Neural progenitor cell (in vitro differentiated cells): ENCODE measurements at regions not wholly inside any gene's neighbourhood (a gene's known extent, or its start where the extent isn't known, plus 50 kb on each side); places are given as distances from the start of the nearest gene placed in this dataset.

Experiments
- DNase-seq: peaks from one replicate; pipeline ENCODE4 v3.0.0-alpha.2; 2016; ENCODE audit warnings: low spot score
- H2AFZ ChIP-seq: fragments of 200-600 bp; sonication (generic); replicated peaks from 2 replicates; pipeline ENCODE4 v1.6.1; 2016; ENCODE audit warnings: antibody characterized with exemption
- H3F3A ChIP-seq: fragments of 200-600 bp; sonication (generic); 2 replicates; pipeline ENCODE4 v1.6.1; 2016; ENCODE audit warnings: antibody characterized with exemption, low read depth
- H3K27ac ChIP-seq: fragments of 200-600 bp; sonication (generic); 2 replicates; pipeline ENCODE4 v1.5.1; 2016; ENCODE audit warnings: mild to moderate bottlenecking
- H3K27me3 ChIP-seq: fragments of 200-600 bp; sonication (generic); 2 replicates; pipeline ENCODE4 v1.6.1; 2016; ENCODE audit warnings: mild to moderate bottlenecking, moderate library complexity
- H3K36me3 ChIP-seq: fragments of 200-600 bp; sonication (generic); 2 replicates; pipeline ENCODE4 v1.5.1; 2016
- H3K4me1 ChIP-seq: fragments of 200-600 bp; sonication (generic); 2 replicates; pipeline ENCODE4 v1.6.1; 2016; ENCODE audit warnings: mixed run types
- H3K4me2 ChIP-seq: fragments of 200-600 bp; sonication (generic); 2 replicates; pipeline ENCODE4 v1.6.1; 2016
- H3K4me3 ChIP-seq: fragments of 200-600 bp; sonication (generic); 2 replicates; pipeline ENCODE4 v1.5.1; 2016
- H3K79me2 ChIP-seq: fragments of 200-600 bp; sonication (generic); 2 replicates; pipeline ENCODE4 v1.6.1; 2016; ENCODE audit warnings: low read depth
- H3K9ac ChIP-seq: fragments of 200-600 bp; sonication (generic); 2 replicates; pipeline ENCODE4 v1.6.1; 2016
- H3K9me3 ChIP-seq: fragments of 200-600 bp; sonication (generic); 2 replicates; pipeline ENCODE4 v1.5.1; 2016; ENCODE audit warnings: low read depth
- H4K20me1 ChIP-seq: fragments of 200-600 bp; sonication (generic); 2 replicates; pipeline ENCODE4 v1.6.1; 2016; ENCODE audit warnings: low read depth
- H3K27ac Mint-ChIP-seq: 3 replicates; pipeline ENCODE4 v1.8.0; 2021; ENCODE audit warnings: mixed read lengths
- H3K27me3 Mint-ChIP-seq: 2 replicates; pipeline ENCODE4 v1.8.0; 2022; ENCODE audit warnings: low read depth, mild to moderate bottlenecking, inconsistent platforms, moderate library complexity, mixed read lengths; ENCODE audit not compliant: insufficient read depth
- H3K36me3 Mint-ChIP-seq: 3 replicates; pipeline ENCODE4 v1.8.0; 2021; ENCODE audit warnings: mixed read lengths
- H3K4me1 Mint-ChIP-seq: 3 replicates; pipeline ENCODE4 v1.8.0; 2021; ENCODE audit warnings: mixed read lengths
- H3K4me3 Mint-ChIP-seq: 3 replicates; pipeline ENCODE4 v1.8.0; 2021; ENCODE audit warnings: mild to moderate bottlenecking, moderate library complexity, mixed read lengths
- H3K9me3 Mint-ChIP-seq: 3 replicates; pipeline ENCODE4 v1.8.0; 2020; ENCODE audit warnings: mixed read lengths
- CTCF ChIP-seq: fragments of 200-600 bp; sonication (generic); IDR thresholded peaks from 2 replicates; pipeline ENCODE4 v1.5.1; 2017; ENCODE audit warnings: antibody characterized with exemption, mild to moderate bottlenecking
- EZH2 ChIP-seq: fragments of 200-600 bp; sonication (generic); IDR thresholded peaks from 2 replicates; pipeline ENCODE4 v1.6.1; 2017; ENCODE audit warnings: antibody characterized with exemption, mild to moderate bottlenecking, moderate library complexity
- EZH2phosphoT487 ChIP-seq: fragments of 200-600 bp; sonication (generic); IDR thresholded peaks from 2 replicates; pipeline ENCODE4 v1.6.1; 2017; ENCODE audit warnings: antibody characterized with exemption

GRCh38 chr6:4240148-4240547 lies 104.8 kb upstream of the ECI2 start:
- no peak overlapping the region for H3K4me2 ChIP-seq
- H3K9me3 ChIP-seq, result no peaks in the 10 kb centered on the region
- TF ChIP-seq EZH2 (no peak), EZH2phosphoT487 (no peak), CTCF (no peak)
- Mint-ChIP-seq H3K27ac (no peak overlapping the region), H3K4me3 (no peak overlapping the region), H3K36me3 (peaks cover 2% of the 10 kb centered on the region), H3K27me3 (peaks cover 5% of the 10 kb centered on the region), H3K9me3 (peaks cover 20% of the 10 kb centered on the region), H3K4me1 (no peaks in the 10 kb centered on the region)
- no peak for DNase-seq
- no peak overlapping the region for H3K9ac ChIP-seq
- no peaks in the 10 kb centered on the region for H3K27me3 ChIP-seq
- no peaks in the 10 kb centered on the region for H3F3A ChIP-seq
- H3K36me3 ChIP-seq, result no peaks in the 10 kb centered on the region
- no peak overlapping the region for H3K4me3 ChIP-seq
- H2AFZ ChIP-seq, result no peak overlapping the region
- no peaks in the 10 kb centered on the region for H3K79me2 ChIP-seq
- H4K20me1 ChIP-seq, result no peaks in the 10 kb centered on the region
- no peaks in the 10 kb centered on the region for H3K4me1 ChIP-seq
- no peak overlapping the region for H3K27ac ChIP-seq

- Mint-ChIP-seq H3K4me3 (no peak overlapping the region), H3K27ac (no peak overlapping the region), H3K9me3 (peaks cover 12% of the 10 kb centered on the region), H3K4me1 (peaks cover 10% of the 10 kb centered on the region), H3K36me3 (peaks cover 2% of the 10 kb centered on the region), H3K27me3 (no peaks in the 10 kb centered on the region)
- no peaks in the 10 kb centered on the region for H3K36me3 ChIP-seq
- TF ChIP-seq EZH2phosphoT487, result no peak
- peak; percentile 28 for TF ChIP-seq CTCF
- H3F3A ChIP-seq, result no peaks in the 10 kb centered on the region
- no peak overlapping the region for H3K27ac ChIP-seq
- no peaks in the 10 kb centered on the region for H4K20me1 ChIP-seq
- H3K4me1 ChIP-seq, result no peaks in the 10 kb centered on the region
- H3K9me3 ChIP-seq, result no peaks in the 10 kb centered on the region
- DNase-seq, result peak; percentile 50
- peak overlapping the region; percentile 72 for H2AFZ ChIP-seq
- no peak overlapping the region for H3K4me3 ChIP-seq
- no peak overlapping the region for H3K9ac ChIP-seq
- H3K4me2 ChIP-seq, result no peak overlapping the region
- no peaks in the 10 kb centered on the region for H3K79me2 ChIP-seq
- H3K27me3 ChIP-seq, result no peaks in the 10 kb centered on the region
Measured at GRCh38 chr6:4225161-4225872, 89.9 kb upstream of the ECI2 start.

- H3K9ac ChIP-seq, result no peak overlapping the region
- peaks cover 12% of the 10 kb centered on the region for H3K9me3 Mint-ChIP-seq
- H3K36me3 Mint-ChIP-seq, result peaks cover 2% of the 10 kb centered on the region
- no peaks in the 10 kb centered on the region for H4K20me1 ChIP-seq
- DNase-seq, result no peak
- no peak overlapping the region for H3K4me3 ChIP-seq
- no peaks in the 10 kb centered on the region for H3K4me1 ChIP-seq
- no peaks in the 10 kb centered on the region for H3K36me3 ChIP-seq
- no peaks in the 10 kb centered on the region for H3K79me2 ChIP-seq
- no peak overlapping the region for H3K27ac Mint-ChIP-seq
- no peak overlapping the region for H2AFZ ChIP-seq
- TF ChIP-seq CTCF (no peak), EZH2phosphoT487 (no peak), EZH2 (no peak)
- no peak overlapping the region for H3K4me3 Mint-ChIP-seq
- no peaks in the 10 kb centered on the region for H3F3A ChIP-seq
- no peak overlapping the region for H3K4me2 ChIP-seq
- H3K4me1 Mint-ChIP-seq, result peaks cover 3% of the 10 kb centered on the region
- H3K9me3 ChIP-seq, result no peaks in the 10 kb centered on the region
- H3K27ac ChIP-seq, result no peak overlapping the region
- no peaks in the 10 kb centered on the region for H3K27me3 ChIP-seq
- H3K27me3 Mint-ChIP-seq, result peaks cover 4% of the 10 kb centered on the region
Measured at GRCh38 chr6:4224067-4224978, 88.9 kb upstream of the ECI2 start.
